Fibroblast of skin of left quadriceps (primary cell): ENCODE measurements at regions not wholly inside any gene's neighbourhood (a gene's known extent, or its start where the extent isn't known, plus 50 kb on each side); places are given as distances from the start of the nearest gene placed in this dataset.

ENCODE experiments used
- DNase-seq, 2 experiments: peaks; one replicate each; pipeline ENCODE4 v3.0.0-alpha.2; 2013; ENCODE audit warnings: low read depth in 2 of 2

GRCh38 chr6:133183691-133184090 lies 57.5 kb upstream of the EYA4 start:
- DNase-seq = no peak

GRCh38 chr6:133184798-133185372 lies 56.3 kb upstream of the EYA4 start:
- DNase-seq = no peak

- DNase-seq = no peak
These were observed 55.4 kb upstream of the EYA4 start for GRCh38 chr6:133185731-133186130.

- no peak for DNase-seq
These were observed 54.0 kb upstream of the EYA4 start for GRCh38 chr6:133187114-133187513.

- peak; percentile 34 to 49 for DNase-seq
These were observed 53.3 kb upstream of the EYA4 start for GRCh38 chr6:133187657-133188453.

- no peak for DNase-seq
These were observed 50.2 kb upstream of the EYA4 start for GRCh38 chr6:133190912-133191311.

- no peak for DNase-seq
These were observed 49.8 kb upstream of the EYA4 start for GRCh38 chr6:133191323-133191722.
